ENCODE measurements at regions not wholly inside any gene's neighbourhood (a gene's known extent, or its start where the extent isn't known, plus 50 kb on each side); places are given as distances from the start of the nearest gene placed in this dataset.

DNA sequence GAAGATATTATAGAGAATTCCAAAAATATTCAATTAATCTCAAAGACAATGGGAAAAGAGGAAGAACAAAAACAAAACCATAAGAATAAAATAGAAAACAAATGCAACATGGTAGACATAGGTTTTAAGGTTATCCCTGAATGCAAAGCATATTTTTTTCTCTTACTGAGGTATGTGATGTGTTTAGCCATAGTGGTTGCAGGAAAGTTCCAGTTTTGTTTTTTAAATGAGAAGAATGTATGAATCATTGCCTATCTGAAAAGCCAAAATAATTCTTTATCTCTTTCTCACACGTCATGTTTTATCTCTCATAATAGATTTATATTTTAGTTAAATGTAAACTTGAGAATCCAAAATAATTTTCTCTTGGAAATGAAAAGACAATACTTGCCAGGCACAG, 2591.7 kb upstream of the PCDH20 start:
- no peak overlapping the region for H3K4me3 ChIP-seq (ENCODE audit: low read depth, low read length)
- TF ChIP-seq, protein P1, sequence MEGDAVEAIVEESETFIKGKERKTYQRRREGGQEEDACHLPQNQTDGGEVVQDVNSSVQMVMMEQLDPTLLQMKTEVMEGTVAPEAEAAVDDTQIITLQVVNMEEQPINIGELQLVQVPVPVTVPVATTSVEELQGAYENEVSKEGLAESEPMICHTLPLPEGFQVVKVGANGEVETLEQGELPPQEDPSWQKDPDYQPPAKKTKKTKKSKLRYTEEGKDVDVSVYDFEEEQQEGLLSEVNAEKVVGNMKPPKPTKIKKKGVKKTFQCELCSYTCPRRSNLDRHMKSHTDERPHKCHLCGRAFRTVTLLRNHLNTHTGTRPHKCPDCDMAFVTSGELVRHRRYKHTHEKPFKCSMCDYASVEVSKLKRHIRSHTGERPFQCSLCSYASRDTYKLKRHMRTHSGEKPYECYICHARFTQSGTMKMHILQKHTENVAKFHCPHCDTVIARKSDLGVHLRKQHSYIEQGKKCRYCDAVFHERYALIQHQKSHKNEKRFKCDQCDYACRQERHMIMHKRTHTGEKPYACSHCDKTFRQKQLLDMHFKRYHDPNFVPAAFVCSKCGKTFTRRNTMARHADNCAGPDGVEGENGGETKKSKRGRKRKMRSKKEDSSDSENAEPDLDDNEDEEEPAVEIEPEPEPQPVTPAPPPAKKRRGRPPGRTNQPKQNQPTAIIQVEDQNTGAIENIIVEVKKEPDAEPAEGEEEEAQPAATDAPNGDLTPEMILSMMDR (IDR thresholded peaks at IDR 0.05; ENCODE audit: insufficient read depth, low read depth, low read length, missing control alignments), result no peak
- DNase-seq (ENCODE audit: low read depth), result no peak

DNA sequence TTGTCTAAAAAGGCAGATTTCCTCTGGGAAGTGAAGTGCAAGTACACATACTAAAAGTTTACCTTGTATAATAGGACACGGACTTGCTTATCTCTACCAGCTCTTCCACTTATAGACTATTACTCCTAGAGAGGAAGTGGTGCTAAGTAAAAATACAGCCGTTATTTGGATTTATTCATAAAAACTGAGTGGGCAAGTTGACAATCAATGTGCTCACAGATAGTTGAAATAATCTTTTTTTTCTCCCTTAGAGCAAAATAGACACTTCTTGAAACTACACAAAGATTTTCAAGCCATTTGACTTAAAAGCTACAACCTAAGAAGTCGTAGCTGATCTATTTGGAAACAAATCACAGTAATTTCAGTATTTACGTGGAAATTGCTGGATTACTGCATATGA, 2584.7 kb upstream of the PCDH20 start:
- TF ChIP-seq, protein P1 (IDR thresholded peaks at IDR 0.05; ENCODE audit: insufficient read depth, low read depth, low read length, missing control alignments), result no peak

DNA sequence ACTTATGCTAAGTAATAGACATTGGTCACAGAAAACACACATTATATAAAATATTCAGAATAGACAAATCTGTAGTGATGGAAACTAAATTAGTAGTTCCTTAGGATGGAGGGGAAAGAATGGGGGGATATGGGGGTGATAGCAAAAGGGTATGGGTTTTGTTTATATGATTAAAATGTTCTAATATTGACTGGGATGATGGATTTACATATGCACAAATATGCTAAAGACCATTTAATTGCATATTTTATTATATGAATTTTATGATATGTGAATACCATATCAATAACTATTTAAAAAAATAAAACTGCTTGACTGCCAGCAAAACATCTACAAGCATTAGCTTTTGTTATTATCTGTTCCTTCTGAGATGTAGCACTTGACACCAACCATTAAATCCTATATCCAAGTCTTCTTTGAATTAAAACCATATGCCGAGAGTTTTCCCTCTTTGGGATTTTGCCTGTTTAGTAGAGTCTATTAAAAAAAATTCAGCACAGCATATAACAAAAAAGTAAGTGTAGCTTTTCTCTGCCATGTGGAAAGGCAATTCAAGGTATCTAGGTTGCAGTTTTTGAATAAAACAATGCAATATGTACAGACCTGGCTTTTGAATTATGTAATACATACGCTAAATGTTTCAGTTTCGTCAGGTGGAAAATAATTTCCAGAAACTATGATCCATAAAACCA, 2584.1 kb upstream of the PCDH20 start:
- DNase-seq (ENCODE audit: low read depth), result no peak
- H3K4me3 ChIP-seq (ENCODE audit: low read depth, low read length), result no peak overlapping the region
- TF ChIP-seq, protein P1 (IDR thresholded peaks at IDR 0.05; ENCODE audit: insufficient read depth, low read depth, low read length, missing control alignments), result no peak

More for the DNA sequence above, 2584.7 kb upstream of the PCDH20 start:
- H3K4me3 ChIP-seq (ENCODE audit: low read depth, low read length), result no peak overlapping the region
- DNase-seq (ENCODE audit: low read depth), result no peak

DNA sequence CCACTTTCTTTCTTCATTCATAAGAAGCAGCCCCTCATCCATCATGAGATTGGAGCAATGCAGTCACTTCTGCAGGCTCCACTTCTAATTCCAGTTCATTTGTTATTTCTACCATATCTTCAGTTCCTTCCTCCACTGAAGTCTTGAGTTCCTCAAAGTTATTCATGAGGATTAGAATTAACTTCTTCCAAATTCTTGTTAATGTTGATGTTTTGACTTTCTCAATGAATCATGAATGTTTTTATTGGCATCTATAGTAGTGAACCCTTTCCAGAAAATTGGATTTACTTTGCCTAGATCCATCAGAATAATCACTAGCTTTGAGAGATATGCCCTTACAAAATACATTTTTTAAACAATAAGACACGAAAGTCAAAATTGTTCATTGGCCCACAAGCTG, 2567.7 kb upstream of the PCDH20 start:
- H3K4me3 ChIP-seq (ENCODE audit: low read depth, low read length), result no peak overlapping the region
- DNase-seq (ENCODE audit: low read depth), result no peak
- TF ChIP-seq, protein P1 (IDR thresholded peaks at IDR 0.05; ENCODE audit: insufficient read depth, low read depth, low read length, missing control alignments), result no peak

DNA sequence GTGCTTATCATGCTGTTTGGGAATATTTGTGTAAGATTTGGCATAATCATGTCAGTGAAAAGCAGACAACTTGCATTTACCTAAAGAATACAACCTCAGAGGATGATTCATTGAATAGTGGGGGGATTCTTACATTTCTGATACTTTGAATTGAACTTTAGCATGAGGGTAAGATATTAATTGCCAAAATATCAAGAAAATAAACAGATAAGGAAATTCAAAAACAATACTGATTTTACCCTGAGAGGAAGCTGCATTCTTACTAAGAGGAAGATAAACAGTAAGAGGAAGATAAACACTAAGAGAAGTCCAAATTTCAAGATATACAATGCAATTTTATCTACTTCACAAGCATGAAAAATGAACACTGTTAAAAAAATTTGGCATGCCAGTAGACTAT, 2564.3 kb upstream of the PCDH20 start:
- TF ChIP-seq, protein P1 (IDR thresholded peaks at IDR 0.05; ENCODE audit: insufficient read depth, low read depth, low read length, missing control alignments), result no peak
- DNase-seq (ENCODE audit: low read depth), result no peak
- H3K4me3 ChIP-seq (ENCODE audit: low read depth, low read length), result no peak overlapping the region

DNA sequence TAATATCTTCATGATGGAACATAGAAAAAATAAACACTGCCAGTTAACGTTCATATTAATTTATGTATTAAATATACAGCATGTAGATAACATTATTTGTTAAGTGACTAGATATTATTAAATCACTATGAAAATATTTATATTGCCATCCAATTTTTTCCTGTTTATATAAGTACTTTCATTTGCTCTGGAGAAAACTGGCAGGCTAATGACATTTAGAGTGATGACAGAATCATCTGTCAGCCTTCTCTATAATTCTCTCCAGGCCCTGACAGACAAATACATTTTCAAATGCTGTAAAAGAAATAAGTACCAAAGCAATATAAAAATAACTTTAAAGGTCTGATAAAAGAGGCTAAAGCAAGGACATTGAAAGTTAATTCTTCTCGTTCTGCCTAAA, 2556.7 kb upstream of the PCDH20 start:
- TF ChIP-seq, protein P1 (IDR thresholded peaks at IDR 0.05; ENCODE audit: insufficient read depth, low read depth, low read length, missing control alignments), result no peak
- H3K4me3 ChIP-seq (ENCODE audit: low read depth, low read length), result no peak overlapping the region
- no peak for DNase-seq (ENCODE audit: low read depth)

DNA sequence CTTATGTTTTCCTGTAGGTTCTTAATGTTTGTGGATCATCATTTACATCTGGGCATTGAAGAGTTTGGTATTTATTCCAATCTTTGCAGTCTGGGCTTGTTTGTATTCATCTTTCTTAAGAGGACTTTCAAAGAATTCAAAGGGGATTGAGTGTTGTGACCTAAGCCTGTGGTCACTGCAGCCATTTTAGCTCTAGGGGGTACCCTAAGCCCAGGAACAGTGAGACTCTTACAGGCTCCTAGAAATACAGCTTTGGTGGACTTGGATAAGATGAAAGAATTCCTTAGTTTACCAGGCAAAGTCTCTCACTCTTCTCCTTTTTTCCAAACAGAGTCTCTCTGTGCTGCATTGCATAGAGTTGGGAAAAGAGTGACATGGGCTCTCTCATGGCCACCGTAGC, 2539.0 kb upstream of the PCDH20 start:
- no peak overlapping the region for H3K4me3 ChIP-seq (ENCODE audit: low read depth, low read length)
- TF ChIP-seq, protein P1 (IDR thresholded peaks at IDR 0.05; ENCODE audit: insufficient read depth, low read depth, low read length, missing control alignments), result no peak
- DNase-seq (ENCODE audit: low read depth), result no peak
